ENCODE measurements at regions not wholly inside any gene's neighbourhood (a gene's known extent, or its start where the extent isn't known, plus 50 kb on each side); places are given as distances from the start of the nearest gene placed in this dataset.

- peaks cover 0 to 5% of the 10 kb centered on the region in 2 donors for H3K9me3 ChIP-seq
- no peak for TF ChIP-seq POLR2A (IDR thresholded peaks at IDR 0.05)
- TF ChIP-seq, protein P1, sequence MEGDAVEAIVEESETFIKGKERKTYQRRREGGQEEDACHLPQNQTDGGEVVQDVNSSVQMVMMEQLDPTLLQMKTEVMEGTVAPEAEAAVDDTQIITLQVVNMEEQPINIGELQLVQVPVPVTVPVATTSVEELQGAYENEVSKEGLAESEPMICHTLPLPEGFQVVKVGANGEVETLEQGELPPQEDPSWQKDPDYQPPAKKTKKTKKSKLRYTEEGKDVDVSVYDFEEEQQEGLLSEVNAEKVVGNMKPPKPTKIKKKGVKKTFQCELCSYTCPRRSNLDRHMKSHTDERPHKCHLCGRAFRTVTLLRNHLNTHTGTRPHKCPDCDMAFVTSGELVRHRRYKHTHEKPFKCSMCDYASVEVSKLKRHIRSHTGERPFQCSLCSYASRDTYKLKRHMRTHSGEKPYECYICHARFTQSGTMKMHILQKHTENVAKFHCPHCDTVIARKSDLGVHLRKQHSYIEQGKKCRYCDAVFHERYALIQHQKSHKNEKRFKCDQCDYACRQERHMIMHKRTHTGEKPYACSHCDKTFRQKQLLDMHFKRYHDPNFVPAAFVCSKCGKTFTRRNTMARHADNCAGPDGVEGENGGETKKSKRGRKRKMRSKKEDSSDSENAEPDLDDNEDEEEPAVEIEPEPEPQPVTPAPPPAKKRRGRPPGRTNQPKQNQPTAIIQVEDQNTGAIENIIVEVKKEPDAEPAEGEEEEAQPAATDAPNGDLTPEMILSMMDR (IDR thresholded peaks at IDR 0.05) = no peak
- H3K4me3 ChIP-seq = no peak overlapping the region
- DNase-seq = no peak
- H3K27ac ChIP-seq = no peak overlapping the region
- intact Hi-C loops (cut with DNase I; ENCODE audit: low total_unique reads) = no loop called here
- no peaks in the 10 kb centered on the region for H3K27me3 ChIP-seq
- no peaks in the 10 kb centered on the region for H3K36me3 ChIP-seq
- no peaks in the 10 kb centered on the region for H3K4me1 ChIP-seq
Measured at GRCh38 chr6:105476978-105477377, 74.1 kb upstream of the PREP start.

GRCh38 chr6:105474234-105474633 lies 71.4 kb upstream of the PREP start:
- TF ChIP-seq, protein P1 (IDR thresholded peaks at IDR 0.05) = no peak
- TF ChIP-seq POLR2A (IDR thresholded peaks at IDR 0.05) = no peak
- Histone ChIP-seq H3K27ac (no peak overlapping the region), H3K4me3 (no peak overlapping the region), H3K36me3 (no peaks in the 10 kb centered on the region), H3K27me3 (no peaks in the 10 kb centered on the region), H3K4me1 (no peaks in the 10 kb centered on the region), H3K9me3 (peaks cover 0 to 5% of the 10 kb centered on the region in 2 donors)
- intact Hi-C loops (cut with DNase I; ENCODE audit: low total_unique reads) = no loop called here
- no peak for DNase-seq

DNA sequence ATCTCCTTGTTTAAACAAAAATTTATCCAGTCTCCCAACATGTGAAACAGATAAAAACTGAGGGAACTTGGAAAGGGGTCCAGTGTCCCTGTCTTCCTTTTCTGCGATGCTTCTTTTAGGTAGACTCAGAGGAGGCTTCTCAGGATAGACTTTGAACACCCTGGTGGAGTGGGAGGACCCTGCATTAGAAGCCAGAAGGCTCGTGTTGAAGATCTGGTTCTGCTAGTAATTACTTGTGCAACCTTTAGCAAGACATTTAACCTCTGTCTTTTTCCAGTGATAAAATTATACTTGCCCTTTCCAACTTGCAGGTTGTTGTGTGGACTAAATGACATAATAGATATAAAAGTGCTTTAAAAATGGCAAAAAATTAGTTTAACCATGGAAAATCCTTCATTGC lies 67.1 kb upstream of the PREP start:
- TF ChIP-seq, protein P1 (IDR thresholded peaks at IDR 0.05) = no peak
- no peak for TF ChIP-seq POLR2A (IDR thresholded peaks at IDR 0.05)

DNA sequence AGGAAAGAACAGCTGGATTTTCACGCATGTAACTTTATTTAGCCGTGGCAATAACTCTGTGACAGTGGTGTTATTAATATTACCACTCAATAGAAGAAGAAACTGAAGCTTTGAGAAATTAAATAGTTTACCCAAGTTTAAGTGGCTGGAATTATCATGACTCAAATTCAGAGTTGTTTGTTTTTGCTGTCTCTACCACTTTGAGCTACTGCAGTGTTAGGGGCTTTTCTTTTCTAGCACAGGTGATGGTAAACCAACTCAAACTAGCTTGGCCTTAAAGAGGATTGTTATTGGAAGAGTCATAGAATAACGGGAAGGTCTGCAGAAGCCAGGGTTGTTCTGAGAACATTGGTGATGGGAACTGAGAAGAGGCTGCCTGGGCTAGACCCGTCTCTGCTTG lies 66.0 kb upstream of the PREP start:
- intact Hi-C loops (cut with DNase I; ENCODE audit: low total_unique reads) = no loop called here
- no peaks in the 10 kb centered on the region for H3K27me3 ChIP-seq
- TF ChIP-seq, protein P1 (IDR thresholded peaks at IDR 0.05) = no peak
- no peak for TF ChIP-seq POLR2A (IDR thresholded peaks at IDR 0.05)
- no peaks in the 10 kb centered on the region for H3K9me3 ChIP-seq
- no peaks in the 10 kb centered on the region for H3K36me3 ChIP-seq
- no peak for DNase-seq
- no peak overlapping the region for H3K4me3 ChIP-seq
- H3K4me1 ChIP-seq = no peaks in the 10 kb centered on the region
- no peak overlapping the region for H3K27ac ChIP-seq

More for the DNA sequence above, 67.1 kb upstream of the PREP start:
- Histone ChIP-seq H3K4me3 (no peak overlapping the region), H3K4me1 (no peaks in the 10 kb centered on the region), H3K36me3 (no peaks in the 10 kb centered on the region), H3K9me3 (no peaks in the 10 kb centered on the region), H3K27ac (no peak overlapping the region), H3K27me3 (no peaks in the 10 kb centered on the region)
- intact Hi-C loops (cut with DNase I; ENCODE audit: low total_unique reads) = no loop called here
- no peak for DNase-seq

GRCh38 chr6:105460860-105461259 lies 58.0 kb upstream of the PREP start:
- Histone ChIP-seq H3K4me3 (no peak overlapping the region), H3K9me3 (no peaks in the 10 kb centered on the region), H3K36me3 (no peaks in the 10 kb centered on the region), H3K27ac (no peak overlapping the region), H3K27me3 (no peaks in the 10 kb centered on the region), H3K4me1 (no peaks in the 10 kb centered on the region)
- TF ChIP-seq POLR2A (IDR thresholded peaks at IDR 0.05) = no peak
- intact Hi-C loops (cut with DNase I; ENCODE audit: low total_unique reads) = no loop called here
- no peak for DNase-seq

DNA sequence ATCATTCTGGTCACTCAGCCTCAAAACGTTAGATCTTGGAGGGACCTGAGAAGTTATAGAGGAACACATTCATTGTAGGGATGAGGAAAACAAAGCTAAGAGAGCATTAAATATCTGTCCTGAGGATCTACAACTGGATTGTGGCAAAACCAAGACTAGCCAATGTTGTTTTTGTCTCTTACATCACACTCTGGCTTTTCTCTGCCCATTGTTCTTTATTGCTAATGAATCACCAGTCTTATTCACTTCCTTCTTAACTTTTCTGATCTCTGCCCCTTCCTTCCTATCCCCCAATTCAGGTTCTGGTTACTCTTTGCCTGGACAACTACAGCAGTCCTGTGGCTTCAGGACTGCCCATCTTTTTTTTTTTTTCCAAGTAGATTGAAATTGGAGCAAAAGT lies 57.0 kb upstream of the PREP start:
- no peak overlapping the region for H3K27ac ChIP-seq
- no peaks in the 10 kb centered on the region for H3K27me3 ChIP-seq
- TF ChIP-seq, protein P1 (IDR thresholded peaks at IDR 0.05) = no peak
- no peak for TF ChIP-seq POLR2A (IDR thresholded peaks at IDR 0.05)
- no peaks in the 10 kb centered on the region for H3K36me3 ChIP-seq
- intact Hi-C loops (cut with DNase I; ENCODE audit: low total_unique reads) = no loop called here
- DNase-seq = no peak
- H3K4me3 ChIP-seq = no peak overlapping the region
- no peaks in the 10 kb centered on the region for H3K9me3 ChIP-seq
- H3K4me1 ChIP-seq = no peaks in the 10 kb centered on the region
